Mesenteric fat pad (tissue), 1 donor: ENCODE measurements at regions not wholly inside any gene's neighbourhood (a gene's known extent, or its start where the extent isn't known, plus 50 kb on each side); places are given as distances from the start of the nearest gene placed in this dataset.

Experiments used
- DNase-seq: peaks from one replicate; pipeline ENCODE4 v3.0.0-alpha.2; 2020; ENCODE audit warnings: low spot score
- donor health status: DM: yes; HTN: yes; CAD: no.

GRCh38 chr22:49298834-49299750 lies 528.6 kb downstream of the BRD1 start:
- DNase-seq = peak; percentile 86

GRCh38 chr22:49297871-49298721 lies 529.6 kb downstream of the BRD1 start:
- DNase-seq = peak; percentile 88

GRCh38 chr22:49297286-49297870 lies 530.3 kb downstream of the BRD1 start:
- DNase-seq = peak; percentile 83

GRCh38 chr22:49296561-49296960 lies 531.1 kb downstream of the BRD1 start:
- peak; percentile 71 for DNase-seq

- DNase-seq = peak; percentile 59
Observed at GRCh38 chr22:49295851-49296560, 531.7 kb downstream of the BRD1 start.

GRCh38 chr22:49295465-49295743 lies 532.3 kb downstream of the BRD1 start:
- DNase-seq = peak; percentile 74

GRCh38 chr22:49294656-49295464 lies 532.8 kb downstream of the BRD1 start:
- peak; percentile 77 for DNase-seq

GRCh38 chr22:49292909-49293308 lies 534.8 kb downstream of the BRD1 start:
- peak; percentile 28 for DNase-seq

- no peak for DNase-seq
Observed at GRCh38 chr22:49291781-49292180, 535.9 kb downstream of the BRD1 start.

GRCh38 chr22:49291169-49291568 lies 536.5 kb downstream of the BRD1 start:
- DNase-seq = peak; percentile 73

GRCh38 chr22:49290711-49291110 lies 537.0 kb downstream of the BRD1 start:
- peak; percentile 71 for DNase-seq

- peak; percentile 49 for DNase-seq
Observed at GRCh38 chr22:49289822-49290679, 537.6 kb downstream of the BRD1 start.

- no peak for DNase-seq
Observed at GRCh38 chr22:49286181-49286760, 541.4 kb downstream of the BRD1 start.

GRCh38 chr22:49284931-49285330 lies 542.7 kb downstream of the BRD1 start:
- DNase-seq = no peak

- no peak for DNase-seq
Observed at GRCh38 chr22:49284056-49284784, 543.5 kb downstream of the BRD1 start.

- no peak for DNase-seq
Observed at GRCh38 chr22:49282596-49282995, 545.1 kb downstream of the BRD1 start.

- DNase-seq = no peak
Observed at GRCh38 chr22:49281467-49282340, 546.0 kb downstream of the BRD1 start.
